H9 (cell line): ENCODE measurements at regions not wholly inside any gene's neighbourhood (a gene's known extent, or its start where the extent isn't known, plus 50 kb on each side); places are given as distances from the start of the nearest gene placed in this dataset.

Experiments used
- DNase-seq: peaks from one replicate; pipeline ENCODE4 v3.0.0-alpha.2; 2017
- H2AFZ ChIP-seq: one replicate; pipeline ENCODE4 v1.6.1; 2013; ENCODE audit warnings: mild to moderate bottlenecking, low read length, control low read depth, moderate library complexity
- H2AK5ac ChIP-seq: 2 replicates; pipeline ENCODE4 v1.6.1; 2013; ENCODE audit warnings: low read length, control low read depth, mixed read lengths; ENCODE audit not compliant: insufficient read length
- H2BK120ac ChIP-seq: one replicate; pipeline ENCODE4 v1.6.1; 2013; ENCODE audit warnings: low read depth, mild to moderate bottlenecking, low read length, control low read depth, inconsistent platforms; ENCODE audit not compliant: poor library complexity, severe bottlenecking
- H2BK12ac ChIP-seq: 2 replicates; pipeline ENCODE4 v1.6.1; 2013; ENCODE audit warnings: low read length, control low read depth, mixed read lengths, low read depth; ENCODE audit not compliant: insufficient read length
- H2BK15ac ChIP-seq: 2 replicates; pipeline ENCODE4 v1.6.1; 2013; ENCODE audit warnings: low read depth, low read length, control low read depth
- H2BK20ac ChIP-seq: one replicate; pipeline ENCODE4 v1.6.1; 2013; ENCODE audit warnings: low read depth, mild to moderate bottlenecking, low read length, control low read depth, inconsistent platforms; ENCODE audit not compliant: poor library complexity, severe bottlenecking
- H2BK5ac ChIP-seq: 2 replicates; pipeline ENCODE4 v1.6.1; 2013; ENCODE audit warnings: low read length, control low read depth, mixed read lengths; ENCODE audit not compliant: insufficient read length
- H3K14ac ChIP-seq: 2 replicates; pipeline ENCODE4 v1.6.1; 2013; ENCODE audit warnings: low read length, control low read depth; ENCODE audit not compliant: insufficient read depth
- H3K18ac ChIP-seq: 2 replicates; pipeline ENCODE4 v1.6.1; 2013; ENCODE audit warnings: low read depth, mild to moderate bottlenecking, mixed read lengths, low read length, control low read depth; ENCODE audit not compliant: insufficient read length
- H3K23ac ChIP-seq: 2 replicates; pipeline ENCODE4 v1.6.1; 2013; ENCODE audit warnings: low read length, control low read depth, mixed read lengths, low read depth; ENCODE audit not compliant: insufficient read length
- H3K23me2 ChIP-seq: 2 replicates; pipeline ENCODE4 v1.6.1; 2013; ENCODE audit warnings: low read depth, mild to moderate bottlenecking, mixed read lengths, low read length, control low read depth; ENCODE audit not compliant: insufficient read length, poor library complexity, severe bottlenecking
- H3K27ac ChIP-seq: 2 replicates; pipeline ENCODE4 v1.5.1; 2013; ENCODE audit warnings: low read length, control low read depth, mixed read lengths, low read depth; ENCODE audit not compliant: insufficient read length
- H3K27me3 ChIP-seq: 2 replicates; pipeline ENCODE4 v1.6.1; 2013; ENCODE audit warnings: low read length, control low read depth, inconsistent platforms; ENCODE audit not compliant: insufficient read depth
- H3K4ac ChIP-seq: 2 replicates; pipeline ENCODE4 v1.6.1; 2013; ENCODE audit warnings: low read depth, mild to moderate bottlenecking, control low read depth, inconsistent platforms, low read length, moderate library complexity
- H3K4me1 ChIP-seq: 2 replicates; pipeline ENCODE4 v1.6.1; 2013; ENCODE audit warnings: low read length, control low read depth, inconsistent platforms; ENCODE audit not compliant: insufficient read depth
- H3K4me2 ChIP-seq: 2 replicates; pipeline ENCODE4 v1.6.1; 2013; ENCODE audit warnings: low read length, control low read depth, mixed read lengths; ENCODE audit not compliant: insufficient read length, insufficient read depth
- H3K56ac ChIP-seq: 2 replicates; pipeline ENCODE4 v1.6.1; 2013; ENCODE audit warnings: low read depth, mild to moderate bottlenecking, mixed read lengths, low read length, control low read depth; ENCODE audit not compliant: insufficient read length
- H3K79me1 ChIP-seq: 2 replicates; pipeline ENCODE4 v1.6.1; 2013; ENCODE audit warnings: low read depth, mild to moderate bottlenecking, moderate library complexity, low read length, control low read depth, inconsistent platforms; ENCODE audit not compliant: insufficient read depth, poor library complexity, severe bottlenecking
- H3K79me2 ChIP-seq: 2 replicates; pipeline ENCODE4 v1.6.1; 2013; ENCODE audit warnings: low read length, control low read depth, inconsistent platforms; ENCODE audit not compliant: insufficient read depth
- H3K9ac ChIP-seq: 2 replicates; pipeline ENCODE4 v1.6.1; 2013; ENCODE audit warnings: low read length, control low read depth, mixed read lengths; ENCODE audit not compliant: insufficient read length; ENCODE audit errors: extremely low read depth
- H3K9me3 ChIP-seq: one replicate; pipeline ENCODE4 v1.6.1; 2013; ENCODE audit warnings: low read depth, low read length, inconsistent platforms; ENCODE audit not compliant: control insufficient read depth
- H3T11ph ChIP-seq: one replicate; pipeline ENCODE4 v1.6.1; 2013; ENCODE audit warnings: mild to moderate bottlenecking, low read length, control low read depth, inconsistent platforms
- H4K20me1 ChIP-seq: one replicate; pipeline ENCODE4 v1.6.1; 2013; ENCODE audit not compliant: control insufficient read depth, insufficient read length, insufficient read depth
- H4K5ac ChIP-seq: 2 replicates; pipeline ENCODE4 v1.6.1; 2013; ENCODE audit warnings: low read depth, mild to moderate bottlenecking, mixed read lengths, low read length, control low read depth; ENCODE audit not compliant: insufficient read length
- H4K8ac ChIP-seq: replicated peaks from 2 replicates; pipeline ENCODE4 v1.6.1; 2013; ENCODE audit warnings: low read length, control low read depth, mixed read lengths, low read depth; ENCODE audit not compliant: insufficient read length
- H4K91ac ChIP-seq: 2 replicates; pipeline ENCODE4 v1.6.1; 2013; ENCODE audit warnings: low read depth, mild to moderate bottlenecking, moderate library complexity, mixed read lengths, low read length, control low read depth; ENCODE audit not compliant: insufficient read length
- H3K27ac Mint-ChIP-seq, 3 experiments: 2 replicates in 2 of 3; 3 replicates in 1 of 3; pipeline ENCODE4 v1.8.0; 2020 to 2021; ENCODE audit warnings: mixed read lengths in 3 of 3, mild to moderate bottlenecking in 1 of 3, moderate library complexity in 1 of 3
- H3K27me3 Mint-ChIP-seq: 2 replicates; pipeline ENCODE4 v1.8.0; 2021; ENCODE audit warnings: low read depth, mild to moderate bottlenecking, moderate library complexity, mixed read lengths
- H3K36me3 Mint-ChIP-seq, 3 experiments: 2 replicates in 2 of 3; 3 replicates in 1 of 3; pipeline ENCODE4 v1.8.0; 2020 to 2021; ENCODE audit warnings: low read depth in 3 of 3, mixed read lengths in 3 of 3; ENCODE audit not compliant: insufficient read depth in 1 of 3
- H3K4me1 Mint-ChIP-seq, 2 experiments: 2 replicates each; pipeline ENCODE4 v1.8.0; 2020; ENCODE audit warnings: mixed read lengths in 2 of 2
- H3K4me3 Mint-ChIP-seq, 2 experiments: 2 replicates in 1 of 2; 3 replicates in 1 of 2; pipeline ENCODE4 v1.8.0; 2020 to 2021; ENCODE audit warnings: mild to moderate bottlenecking in 2 of 2, mixed read lengths in 2 of 2, moderate library complexity in 1 of 2
- H3K9me3 Mint-ChIP-seq, 2 experiments: 2 replicates in 1 of 2; 3 replicates in 1 of 2; pipeline ENCODE4 v1.8.0; 2020; ENCODE audit warnings: mild to moderate bottlenecking in 2 of 2, mixed read lengths in 2 of 2, moderate library complexity in 1 of 2
- CTCF ChIP-seq: fragments of 200-600 bp; sonication (generic); conservative IDR thresholded peaks from 3 replicates; pipeline ENCODE4 v1.8.0; 2021; ENCODE audit warnings: antibody characterized with exemption, mild to moderate bottlenecking
- WGBS: extraction: QIAGEN DNeasy Blood & Tissue Kit; methylation state at CpG from one replicate; pipeline ENCODE4 v1.1.7; 2013; ENCODE audit warnings: missing lambda C conversion rate, low lambda C conversion rate, mixed read lengths; ENCODE audit not compliant: insufficient read length; ENCODE audit errors: extremely low coverage; 5-methylcytosine and 5-hydroxymethylcytosine counted together

GRCh38 chr20:23294166-23294565, 56.4 kb upstream of the NXT1 start:
- no peak overlapping the region for H3K4me3 Mint-ChIP-seq
- H3K56ac ChIP-seq = no peak overlapping the region
- no peaks in the 10 kb centered on the region for H3K23me2 ChIP-seq
- no peak overlapping the region for H2BK15ac ChIP-seq
- H2BK120ac ChIP-seq = no peak overlapping the region
- no peak overlapping the region for H3T11ph ChIP-seq
- no peak for DNase-seq
- peak overlapping the region in 1 of 3 experiments; percentile 78; a peak in 1 of 7 replicates for H3K27ac Mint-ChIP-seq
- H3K9me3 Mint-ChIP-seq = no peaks in the 10 kb centered on the region
- peaks cover 0 to 1% (median 0%) of the 10 kb centered on the region in 3 experiments; a peak in 1 of 7 replicates for H3K36me3 Mint-ChIP-seq
- no peak overlapping the region for H3K27ac ChIP-seq
- no peak overlapping the region for H2BK20ac ChIP-seq
- H4K91ac ChIP-seq = no peak overlapping the region
- H3K18ac ChIP-seq = no peak overlapping the region
- no peak overlapping the region for H2BK12ac ChIP-seq
- H3K14ac ChIP-seq = no peak overlapping the region
- H3K23ac ChIP-seq = no peak overlapping the region
- no peak overlapping the region for H4K5ac ChIP-seq
- TF ChIP-seq CTCF = no peak
- no peaks in the 10 kb centered on the region for H3K79me1 ChIP-seq
- no peak overlapping the region for H3K9ac ChIP-seq
- no peak overlapping the region for H2AK5ac ChIP-seq
- H2AFZ ChIP-seq = no peak overlapping the region
- H3K4me2 ChIP-seq = no peak overlapping the region
- H3K27me3 Mint-ChIP-seq = no peaks in the 10 kb centered on the region; the same call in 1 of the 2 replicates
- H3K27me3 ChIP-seq = no peaks in the 10 kb centered on the region
- no peaks in the 10 kb centered on the region for H3K79me2 ChIP-seq
- no peak overlapping the region for H3K4ac ChIP-seq
- no peak overlapping the region for H4K8ac ChIP-seq
- no peak overlapping the region for H2BK5ac ChIP-seq
- H3K4me1 Mint-ChIP-seq = peaks cover 11 to 17% of the 10 kb centered on the region in 2 experiments
- H4K20me1 ChIP-seq = no peaks in the 10 kb centered on the region
- no peaks in the 10 kb centered on the region for H3K9me3 ChIP-seq
- H3K4me1 ChIP-seq = no peaks in the 10 kb centered on the region
- no CpG with 5 or more reads among the region's 6 CpGs for WGBS
